ENCODE measurements at regions not wholly inside any gene's neighbourhood (a gene's known extent, or its start where the extent isn't known, plus 50 kb on each side); places are given as distances from the start of the nearest gene placed in this dataset.

DNA sequence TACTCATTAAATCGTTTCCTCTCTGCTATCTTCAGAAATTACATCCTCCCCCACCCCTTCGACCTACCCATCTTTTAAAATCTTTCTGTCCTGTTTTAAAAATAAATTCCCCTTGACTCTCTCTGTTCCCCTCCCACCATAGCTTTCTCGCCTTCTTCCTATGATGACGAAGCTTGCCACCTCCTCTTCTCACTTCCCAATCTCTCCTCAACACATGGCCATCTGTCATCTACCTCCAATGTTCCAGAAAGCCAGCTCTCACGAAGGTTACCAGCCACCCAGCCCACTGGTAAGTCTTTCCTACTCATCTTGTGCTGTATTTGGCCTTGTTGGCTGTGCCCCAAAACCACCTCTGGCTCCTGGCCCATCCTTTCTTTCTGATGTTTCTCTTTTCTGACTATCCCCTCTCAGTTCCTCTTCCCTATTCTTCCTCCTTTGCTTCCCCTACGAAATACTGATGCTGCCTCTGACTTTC lies 346.3 kb downstream of the ENC1 start:
- TF ChIP-seq, protein P1, sequence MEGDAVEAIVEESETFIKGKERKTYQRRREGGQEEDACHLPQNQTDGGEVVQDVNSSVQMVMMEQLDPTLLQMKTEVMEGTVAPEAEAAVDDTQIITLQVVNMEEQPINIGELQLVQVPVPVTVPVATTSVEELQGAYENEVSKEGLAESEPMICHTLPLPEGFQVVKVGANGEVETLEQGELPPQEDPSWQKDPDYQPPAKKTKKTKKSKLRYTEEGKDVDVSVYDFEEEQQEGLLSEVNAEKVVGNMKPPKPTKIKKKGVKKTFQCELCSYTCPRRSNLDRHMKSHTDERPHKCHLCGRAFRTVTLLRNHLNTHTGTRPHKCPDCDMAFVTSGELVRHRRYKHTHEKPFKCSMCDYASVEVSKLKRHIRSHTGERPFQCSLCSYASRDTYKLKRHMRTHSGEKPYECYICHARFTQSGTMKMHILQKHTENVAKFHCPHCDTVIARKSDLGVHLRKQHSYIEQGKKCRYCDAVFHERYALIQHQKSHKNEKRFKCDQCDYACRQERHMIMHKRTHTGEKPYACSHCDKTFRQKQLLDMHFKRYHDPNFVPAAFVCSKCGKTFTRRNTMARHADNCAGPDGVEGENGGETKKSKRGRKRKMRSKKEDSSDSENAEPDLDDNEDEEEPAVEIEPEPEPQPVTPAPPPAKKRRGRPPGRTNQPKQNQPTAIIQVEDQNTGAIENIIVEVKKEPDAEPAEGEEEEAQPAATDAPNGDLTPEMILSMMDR (IDR thresholded peaks at IDR 0.05) = no peak
- no peak for TF ChIP-seq POLR2A (IDR thresholded peaks at IDR 0.05)

All from testis (tissue), 2 donors.